H9 (cell line): ENCODE measurements at regions not wholly inside any gene's neighbourhood (a gene's known extent, or its start where the extent isn't known, plus 50 kb on each side); places are given as distances from the start of the nearest gene placed in this dataset.

Experiments used
- DNase-seq: peaks from one replicate; pipeline ENCODE4 v3.0.0-alpha.2; 2017
- H2AFZ ChIP-seq: one replicate; pipeline ENCODE4 v1.6.1; 2013; ENCODE audit warnings: mild to moderate bottlenecking, low read length, control low read depth, moderate library complexity
- H2AK5ac ChIP-seq: 2 replicates; pipeline ENCODE4 v1.6.1; 2013; ENCODE audit warnings: low read length, control low read depth, mixed read lengths; ENCODE audit not compliant: insufficient read length
- H2BK120ac ChIP-seq: one replicate; pipeline ENCODE4 v1.6.1; 2013; ENCODE audit warnings: low read depth, mild to moderate bottlenecking, low read length, control low read depth, inconsistent platforms; ENCODE audit not compliant: poor library complexity, severe bottlenecking
- H2BK12ac ChIP-seq: 2 replicates; pipeline ENCODE4 v1.6.1; 2013; ENCODE audit warnings: low read length, control low read depth, mixed read lengths, low read depth; ENCODE audit not compliant: insufficient read length
- H2BK15ac ChIP-seq: 2 replicates; pipeline ENCODE4 v1.6.1; 2013; ENCODE audit warnings: low read depth, low read length, control low read depth
- H2BK20ac ChIP-seq: one replicate; pipeline ENCODE4 v1.6.1; 2013; ENCODE audit warnings: low read depth, mild to moderate bottlenecking, low read length, control low read depth, inconsistent platforms; ENCODE audit not compliant: poor library complexity, severe bottlenecking
- H2BK5ac ChIP-seq: 2 replicates; pipeline ENCODE4 v1.6.1; 2013; ENCODE audit warnings: low read length, control low read depth, mixed read lengths; ENCODE audit not compliant: insufficient read length
- H3K14ac ChIP-seq: 2 replicates; pipeline ENCODE4 v1.6.1; 2013; ENCODE audit warnings: low read length, control low read depth; ENCODE audit not compliant: insufficient read depth
- H3K18ac ChIP-seq: 2 replicates; pipeline ENCODE4 v1.6.1; 2013; ENCODE audit warnings: low read depth, mild to moderate bottlenecking, mixed read lengths, low read length, control low read depth; ENCODE audit not compliant: insufficient read length
- H3K23ac ChIP-seq: 2 replicates; pipeline ENCODE4 v1.6.1; 2013; ENCODE audit warnings: low read length, control low read depth, mixed read lengths, low read depth; ENCODE audit not compliant: insufficient read length
- H3K23me2 ChIP-seq: 2 replicates; pipeline ENCODE4 v1.6.1; 2013; ENCODE audit warnings: low read depth, mild to moderate bottlenecking, mixed read lengths, low read length, control low read depth; ENCODE audit not compliant: insufficient read length, poor library complexity, severe bottlenecking
- H3K27ac ChIP-seq: 2 replicates; pipeline ENCODE4 v1.5.1; 2013; ENCODE audit warnings: low read length, control low read depth, mixed read lengths, low read depth; ENCODE audit not compliant: insufficient read length
- H3K27me3 ChIP-seq: 2 replicates; pipeline ENCODE4 v1.6.1; 2013; ENCODE audit warnings: low read length, control low read depth, inconsistent platforms; ENCODE audit not compliant: insufficient read depth
- H3K4ac ChIP-seq: 2 replicates; pipeline ENCODE4 v1.6.1; 2013; ENCODE audit warnings: low read depth, mild to moderate bottlenecking, control low read depth, inconsistent platforms, low read length, moderate library complexity
- H3K4me1 ChIP-seq: 2 replicates; pipeline ENCODE4 v1.6.1; 2013; ENCODE audit warnings: low read length, control low read depth, inconsistent platforms; ENCODE audit not compliant: insufficient read depth
- H3K4me2 ChIP-seq: 2 replicates; pipeline ENCODE4 v1.6.1; 2013; ENCODE audit warnings: low read length, control low read depth, mixed read lengths; ENCODE audit not compliant: insufficient read length, insufficient read depth
- H3K56ac ChIP-seq: 2 replicates; pipeline ENCODE4 v1.6.1; 2013; ENCODE audit warnings: low read depth, mild to moderate bottlenecking, mixed read lengths, low read length, control low read depth; ENCODE audit not compliant: insufficient read length
- H3K79me1 ChIP-seq: 2 replicates; pipeline ENCODE4 v1.6.1; 2013; ENCODE audit warnings: low read depth, mild to moderate bottlenecking, moderate library complexity, low read length, control low read depth, inconsistent platforms; ENCODE audit not compliant: insufficient read depth, poor library complexity, severe bottlenecking
- H3K79me2 ChIP-seq: 2 replicates; pipeline ENCODE4 v1.6.1; 2013; ENCODE audit warnings: low read length, control low read depth, inconsistent platforms; ENCODE audit not compliant: insufficient read depth
- H3K9ac ChIP-seq: 2 replicates; pipeline ENCODE4 v1.6.1; 2013; ENCODE audit warnings: low read length, control low read depth, mixed read lengths; ENCODE audit not compliant: insufficient read length; ENCODE audit errors: extremely low read depth
- H3K9me3 ChIP-seq: one replicate; pipeline ENCODE4 v1.6.1; 2013; ENCODE audit warnings: low read depth, low read length, inconsistent platforms; ENCODE audit not compliant: control insufficient read depth
- H3T11ph ChIP-seq: one replicate; pipeline ENCODE4 v1.6.1; 2013; ENCODE audit warnings: mild to moderate bottlenecking, low read length, control low read depth, inconsistent platforms
- H4K20me1 ChIP-seq: one replicate; pipeline ENCODE4 v1.6.1; 2013; ENCODE audit not compliant: control insufficient read depth, insufficient read length, insufficient read depth
- H4K5ac ChIP-seq: 2 replicates; pipeline ENCODE4 v1.6.1; 2013; ENCODE audit warnings: low read depth, mild to moderate bottlenecking, mixed read lengths, low read length, control low read depth; ENCODE audit not compliant: insufficient read length
- H4K8ac ChIP-seq: replicated peaks from 2 replicates; pipeline ENCODE4 v1.6.1; 2013; ENCODE audit warnings: low read length, control low read depth, mixed read lengths, low read depth; ENCODE audit not compliant: insufficient read length
- H4K91ac ChIP-seq: 2 replicates; pipeline ENCODE4 v1.6.1; 2013; ENCODE audit warnings: low read depth, mild to moderate bottlenecking, moderate library complexity, mixed read lengths, low read length, control low read depth; ENCODE audit not compliant: insufficient read length
- H3K27ac Mint-ChIP-seq, 3 experiments: 2 replicates in 2 of 3; 3 replicates in 1 of 3; pipeline ENCODE4 v1.8.0; 2020 to 2021; ENCODE audit warnings: mixed read lengths in 3 of 3, mild to moderate bottlenecking in 1 of 3, moderate library complexity in 1 of 3
- H3K27me3 Mint-ChIP-seq: 2 replicates; pipeline ENCODE4 v1.8.0; 2021; ENCODE audit warnings: low read depth, mild to moderate bottlenecking, moderate library complexity, mixed read lengths
- H3K36me3 Mint-ChIP-seq, 3 experiments: 2 replicates in 2 of 3; 3 replicates in 1 of 3; pipeline ENCODE4 v1.8.0; 2020 to 2021; ENCODE audit warnings: low read depth in 3 of 3, mixed read lengths in 3 of 3; ENCODE audit not compliant: insufficient read depth in 1 of 3
- H3K4me1 Mint-ChIP-seq, 2 experiments: 2 replicates each; pipeline ENCODE4 v1.8.0; 2020; ENCODE audit warnings: mixed read lengths in 2 of 2
- H3K4me3 Mint-ChIP-seq, 2 experiments: 2 replicates in 1 of 2; 3 replicates in 1 of 2; pipeline ENCODE4 v1.8.0; 2020 to 2021; ENCODE audit warnings: mild to moderate bottlenecking in 2 of 2, mixed read lengths in 2 of 2, moderate library complexity in 1 of 2
- H3K9me3 Mint-ChIP-seq, 2 experiments: 2 replicates in 1 of 2; 3 replicates in 1 of 2; pipeline ENCODE4 v1.8.0; 2020; ENCODE audit warnings: mild to moderate bottlenecking in 2 of 2, mixed read lengths in 2 of 2, moderate library complexity in 1 of 2
- CTCF ChIP-seq: fragments of 200-600 bp; sonication (generic); conservative IDR thresholded peaks from 3 replicates; pipeline ENCODE4 v1.8.0; 2021; ENCODE audit warnings: antibody characterized with exemption, mild to moderate bottlenecking

DNA sequence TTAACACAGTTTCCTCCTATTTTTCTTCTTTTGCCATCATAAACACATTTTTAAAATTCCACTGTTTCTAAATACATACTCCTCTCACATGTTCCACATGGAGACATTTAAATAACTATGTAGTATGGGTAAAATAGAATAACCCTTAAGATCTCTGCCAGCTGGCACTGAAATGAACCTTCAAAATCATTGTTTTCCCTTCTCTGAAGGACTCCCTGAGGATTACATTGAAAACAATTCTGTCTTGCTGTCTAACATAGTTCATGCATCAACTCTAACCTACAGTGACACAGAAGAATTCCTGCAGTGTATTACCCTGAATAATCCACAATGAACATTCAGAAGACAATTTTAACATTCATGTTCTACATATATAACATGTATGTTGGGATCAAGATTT lies 1361.8 kb upstream of the CITED2 start:
- H3K14ac ChIP-seq = no peak overlapping the region
- no peak overlapping the region for H2AFZ ChIP-seq
- H4K91ac ChIP-seq = no peak overlapping the region
- H2BK5ac ChIP-seq = no peak overlapping the region
- no peak overlapping the region for H2BK20ac ChIP-seq
- no peak overlapping the region for H3K9ac ChIP-seq
- H3K23me2 ChIP-seq = no peaks in the 10 kb centered on the region
- H3K9me3 ChIP-seq = no peaks in the 10 kb centered on the region
- no peak overlapping the region for H2BK15ac ChIP-seq
- H4K8ac ChIP-seq = no peak overlapping the region
- Mint-ChIP-seq H3K9me3 (no peaks in the 10 kb centered on the region; a peak in 1 of 5 replicates), H3K27ac (no peak overlapping the region), H3K4me3 (no peak overlapping the region), H3K36me3 (no peaks in the 10 kb centered on the region; a peak in 1 of 7 replicates), H3K27me3 (no peaks in the 10 kb centered on the region), H3K4me1 (peaks cover 0 to 3% of the 10 kb centered on the region in 2 experiments; a peak in 1 of 4 replicates)
- H3K56ac ChIP-seq = no peak overlapping the region
- no peak overlapping the region for H3K23ac ChIP-seq
- H4K20me1 ChIP-seq = no peaks in the 10 kb centered on the region
- no peaks in the 10 kb centered on the region for H3K79me2 ChIP-seq
- no peak overlapping the region for H3K4me2 ChIP-seq
- no peak overlapping the region for H3K4ac ChIP-seq
- no peak overlapping the region for H3K18ac ChIP-seq
- no peak for DNase-seq
- H3K27ac ChIP-seq = no peak overlapping the region
- H2BK120ac ChIP-seq = no peak overlapping the region
- no peaks in the 10 kb centered on the region for H3K27me3 ChIP-seq
- H3K4me1 ChIP-seq = no peaks in the 10 kb centered on the region
- no peak overlapping the region for H4K5ac ChIP-seq
- no peak overlapping the region for H2AK5ac ChIP-seq
- no peak for TF ChIP-seq CTCF
- no peak overlapping the region for H3T11ph ChIP-seq
- H3K79me1 ChIP-seq = no peaks in the 10 kb centered on the region
- H2BK12ac ChIP-seq = no peak overlapping the region
